Cortex of kidney (tissue), 1 donor: ENCODE measurements at regions not wholly inside any gene's neighbourhood (a gene's known extent, or its start where the extent isn't known, plus 50 kb on each side); places are given as distances from the start of the nearest gene placed in this dataset.
"Not testable (repeated sequence)": the region's sequence is repeated elsewhere in the genome, so short reads cannot be mapped to it uniquely, and the experiment has no call there.

ENCODE experiments used
- DNase-seq: peaks from one replicate; lab custom pipeline; 2025; lab: John Stamatoyannopoulos, UW

GRCh38 chr14:81584495-81584894 lies 50.8 kb upstream of the SEL1L start:
- no peak for DNase-seq

- no peak for DNase-seq
These were observed 55.9 kb upstream of the SEL1L start for GRCh38 chr14:81589381-81590065.

GRCh38 chr14:81591266-81591665 lies 57.6 kb upstream of the SEL1L start:
- no peak for DNase-seq

- no peak for DNase-seq
These were observed 60.4 kb upstream of the SEL1L start for GRCh38 chr14:81594012-81594411.

- DNase-seq: no peak
These were observed 72.0 kb upstream of the SEL1L start for GRCh38 chr14:81605660-81606059.

GRCh38 chr14:81613341-81614045 lies 79.8 kb upstream of the SEL1L start:
- DNase-seq: no peak

GRCh38 chr14:81614302-81614701 lies 80.6 kb upstream of the SEL1L start:
- DNase-seq: not testable (repeated sequence)

GRCh38 chr14:81618695-81619094 lies 85.0 kb upstream of the SEL1L start:
- no peak for DNase-seq

GRCh38 chr14:81619816-81620215 lies 86.2 kb upstream of the SEL1L start:
- DNase-seq: no peak

- DNase-seq: not testable (repeated sequence)
These were observed 90.2 kb upstream of the SEL1L start for GRCh38 chr14:81623771-81624396.

- DNase-seq: no peak
These were observed 91.7 kb upstream of the SEL1L start for GRCh38 chr14:81625343-81625742.

- DNase-seq: no peak
These were observed 98.5 kb upstream of the SEL1L start for GRCh38 chr14:81632157-81632556.

- DNase-seq: no peak
These were observed 99.8 kb upstream of the SEL1L start for GRCh38 chr14:81633496-81633895.

- DNase-seq: no peak
These were observed 104.0 kb upstream of the SEL1L start for GRCh38 chr14:81637639-81638038.

GRCh38 chr14:81638656-81639280 lies 105.1 kb upstream of the SEL1L start:
- DNase-seq: no peak

GRCh38 chr14:81653626-81654025 lies 120.0 kb upstream of the SEL1L start:
- no peak for DNase-seq

GRCh38 chr14:81655423-81656314 lies 122.0 kb upstream of the SEL1L start:
- DNase-seq: no peak

- DNase-seq: no peak
These were observed 123.2 kb upstream of the SEL1L start for GRCh38 chr14:81656811-81657210.

- DNase-seq: no peak
These were observed 128.4 kb upstream of the SEL1L start for GRCh38 chr14:81662066-81662465.

- DNase-seq: no peak
These were observed 129.0 kb upstream of the SEL1L start for GRCh38 chr14:81662570-81663197.

GRCh38 chr14:81668626-81669274 lies 135.1 kb upstream of the SEL1L start:
- DNase-seq: no peak
